NT2/D1 (cell line): ENCODE measurements at regions not wholly inside any gene's neighbourhood (a gene's known extent, or its start where the extent isn't known, plus 50 kb on each side); places are given as distances from the start of the nearest gene placed in this dataset.

Experiments used
- YY1 ChIP-seq: IDR thresholded peaks from 2 replicates; pipeline ENCODE4 v1.6.1; 2011; ENCODE audit not compliant: insufficient read length, insufficient read depth
- ZNF274 ChIP-seq: IDR thresholded peaks from 2 replicates; pipeline ENCODE4 v1.6.1; 2011; ENCODE audit warnings: mild to moderate bottlenecking, low read depth, low read length

DNA sequence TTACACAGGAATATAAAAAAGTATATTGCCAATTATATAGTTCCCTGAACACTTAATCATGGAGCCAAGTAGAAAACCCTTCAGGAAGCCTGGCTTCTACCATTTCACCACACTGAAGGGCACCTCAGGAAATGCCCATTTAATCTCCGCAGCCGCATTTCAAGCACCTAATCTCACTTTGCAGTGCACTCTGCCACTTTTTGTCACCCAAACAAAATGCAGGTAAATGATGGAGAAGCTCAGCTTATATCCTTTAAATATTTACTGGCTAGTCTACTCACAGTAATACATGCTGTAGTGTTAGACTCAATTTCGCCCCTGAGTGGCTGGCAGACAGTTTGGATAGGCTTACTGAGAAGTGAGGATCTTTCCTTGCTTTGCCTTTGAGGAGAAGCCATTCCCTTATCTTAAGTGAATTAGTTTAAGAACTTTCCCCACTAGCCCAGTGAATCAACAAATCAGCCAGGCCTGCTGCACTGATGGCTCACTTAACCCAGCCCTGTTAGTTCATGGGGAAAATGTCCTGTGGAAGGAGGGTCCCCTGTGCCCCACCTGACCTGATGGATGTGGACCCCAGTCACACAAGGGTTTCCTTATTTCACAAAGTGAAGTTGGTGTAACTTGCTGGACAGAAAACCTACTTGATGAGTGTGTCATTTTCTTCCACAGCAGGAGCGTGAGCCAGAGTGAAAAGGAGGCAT is 209.7 kb downstream of the CAAP1 start:
- TF ChIP-seq YY1: no peak
- TF ChIP-seq ZNF274: no peak
